ENCODE measurements at regions not wholly inside any gene's neighbourhood (a gene's known extent, or its start where the extent isn't known, plus 50 kb on each side); places are given as distances from the start of the nearest gene placed in this dataset.

GRCh38 chr14:36465178-36465577 lies 54.9 kb downstream of the NKX2-1 start:
- FAIRE-seq (no peak), DNase-seq (ENCODE audit: low spot score) (no peak)

GRCh38 chr14:36462890-36463289 lies 57.1 kb downstream of the NKX2-1 start:
- FAIRE-seq = no peak
- DNase-seq (ENCODE audit: low spot score) = no peak

GRCh38 chr14:36455241-36455627 lies 64.8 kb downstream of the NKX2-1 start:
- DNase-seq (ENCODE audit: low spot score) (no peak), FAIRE-seq (no peak)

- FAIRE-seq = no peak
These were observed 65.3 kb downstream of the NKX2-1 start for GRCh38 chr14:36454599-36455240.

GRCh38 chr14:36452860-36453259 lies 67.2 kb downstream of the NKX2-1 start:
- no peak for DNase-seq (ENCODE audit: low spot score)
- no peak for FAIRE-seq

More at GRCh38 chr14:36454599-36455240, 65.3 kb downstream of the NKX2-1 start:
- DNase-seq (ENCODE audit: low spot score) = no peak

DNA sequence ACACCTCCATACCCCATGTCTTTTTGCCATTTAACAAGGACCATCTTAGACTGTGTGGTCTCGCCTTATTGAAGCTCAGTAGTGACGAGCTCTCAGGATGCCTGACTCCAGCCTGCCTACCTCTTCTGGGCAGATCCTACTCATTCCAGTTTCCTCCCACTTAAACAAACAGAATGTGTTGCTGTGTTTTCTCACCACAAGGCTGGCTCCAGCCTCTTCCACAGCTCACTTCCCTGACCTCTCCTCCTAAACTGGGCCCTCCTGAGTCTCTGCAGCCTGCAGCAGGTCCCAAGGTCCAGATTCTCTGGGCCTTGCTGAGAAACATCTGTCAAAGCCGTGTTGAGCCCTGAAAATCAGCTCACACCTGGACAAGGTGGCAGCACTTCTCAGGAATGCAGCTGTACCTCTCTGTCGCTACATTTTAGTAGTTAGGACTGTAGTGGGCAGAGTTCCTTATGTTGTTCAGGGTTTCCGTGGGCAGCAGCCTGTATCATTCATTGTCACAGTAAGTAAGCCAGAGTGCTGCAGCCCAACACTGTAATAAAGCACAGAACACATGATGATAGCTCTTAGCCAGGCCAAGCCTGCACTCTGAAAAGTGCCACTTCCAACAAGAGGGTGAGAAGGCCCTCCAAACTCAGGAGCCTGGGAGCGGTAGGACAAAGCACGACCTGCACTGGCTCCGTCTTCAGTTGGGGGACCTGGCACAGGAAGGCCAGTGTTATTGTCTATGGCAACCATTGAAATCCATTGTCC lies 68.5 kb downstream of the NKX2-1 start:
- DNase-seq (ENCODE audit: low spot score) (no peak), FAIRE-seq (no peak)

GRCh38 chr14:36450550-36450949 lies 69.5 kb downstream of the NKX2-1 start:
- no peak for DNase-seq (ENCODE audit: low spot score)
- FAIRE-seq = no peak

GRCh38 chr14:36449903-36450302 lies 70.1 kb downstream of the NKX2-1 start:
- DNase-seq (ENCODE audit: low spot score) = no peak
- FAIRE-seq = no peak

DNA sequence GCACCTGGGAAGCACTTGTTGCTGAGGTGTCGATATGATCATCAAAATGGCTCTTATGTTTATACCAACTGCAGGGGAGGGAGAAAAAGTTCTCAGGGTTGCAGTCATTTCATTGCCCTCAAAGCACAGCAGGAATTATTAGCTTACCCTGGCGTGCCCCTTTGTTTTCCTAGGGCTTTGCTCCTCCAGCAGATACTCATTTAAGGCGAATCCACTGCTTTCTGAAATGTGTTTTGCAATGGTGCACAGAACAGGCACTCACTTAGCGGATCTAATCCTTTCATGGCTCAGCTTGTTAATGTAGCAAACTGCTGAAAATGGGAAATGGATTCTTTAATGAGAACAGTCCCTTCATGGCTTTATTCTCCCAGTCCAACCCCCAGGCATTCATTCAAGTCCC lies 76.7 kb downstream of the NKX2-1 start:
- DNase-seq (ENCODE audit: low spot score) = no peak
- FAIRE-seq = no peak

GRCh38 chr14:36442824-36443241 lies 77.2 kb downstream of the NKX2-1 start:
- no peak for FAIRE-seq
- DNase-seq (ENCODE audit: low spot score) = no peak

DNA sequence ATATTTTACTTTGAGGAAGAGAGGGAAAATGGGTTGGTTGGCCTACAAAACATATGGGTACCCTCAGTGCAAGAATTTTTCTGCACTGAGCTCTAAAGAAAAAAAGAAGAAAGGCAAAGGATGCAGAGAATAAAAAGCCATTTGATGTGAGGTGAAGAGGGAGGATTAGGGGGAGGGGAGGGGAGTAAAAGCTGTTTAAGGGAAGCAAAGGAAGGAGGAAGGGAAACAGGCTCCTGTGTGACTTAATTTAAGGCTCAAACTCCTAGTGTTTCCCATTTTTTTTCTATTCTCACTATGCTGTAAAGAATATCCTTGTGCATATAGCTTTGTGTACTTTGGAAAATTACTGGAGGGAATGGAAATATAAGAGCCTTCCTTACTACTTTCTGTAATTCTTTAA lies 78.7 kb downstream of the NKX2-1 start:
- no peak for DNase-seq (ENCODE audit: low spot score)
- FAIRE-seq = no peak

GRCh38 chr14:36439766-36440165 lies 80.3 kb downstream of the NKX2-1 start:
- FAIRE-seq (no peak), DNase-seq (ENCODE audit: low spot score) (no peak)

- no peak for DNase-seq (ENCODE audit: low spot score)
- no peak for FAIRE-seq
These were observed 81.1 kb downstream of the NKX2-1 start for GRCh38 chr14:36438883-36439282.

DNA sequence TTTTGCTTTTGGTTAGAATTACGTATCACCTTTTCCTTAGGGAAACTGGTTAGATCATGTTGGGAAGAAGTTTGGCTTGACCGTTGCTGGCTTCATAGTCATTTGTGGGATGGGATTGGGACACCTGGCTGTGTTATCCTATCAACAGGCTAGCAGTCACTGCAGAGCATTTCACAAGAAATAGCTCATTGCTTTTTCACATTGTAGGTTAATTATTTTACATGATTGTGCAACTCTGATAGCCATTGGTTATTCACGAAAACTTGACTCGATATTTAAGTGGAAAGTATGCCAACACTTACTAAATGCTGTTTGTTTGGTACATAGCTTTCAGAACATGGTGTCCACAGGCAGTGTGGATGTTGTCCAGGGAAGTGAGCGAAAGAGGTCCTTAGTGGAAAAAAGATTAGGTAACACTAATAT lies 89.4 kb downstream of the NKX2-1 start:
- FAIRE-seq = no peak
- DNase-seq (ENCODE audit: low spot score) = no peak

DNA sequence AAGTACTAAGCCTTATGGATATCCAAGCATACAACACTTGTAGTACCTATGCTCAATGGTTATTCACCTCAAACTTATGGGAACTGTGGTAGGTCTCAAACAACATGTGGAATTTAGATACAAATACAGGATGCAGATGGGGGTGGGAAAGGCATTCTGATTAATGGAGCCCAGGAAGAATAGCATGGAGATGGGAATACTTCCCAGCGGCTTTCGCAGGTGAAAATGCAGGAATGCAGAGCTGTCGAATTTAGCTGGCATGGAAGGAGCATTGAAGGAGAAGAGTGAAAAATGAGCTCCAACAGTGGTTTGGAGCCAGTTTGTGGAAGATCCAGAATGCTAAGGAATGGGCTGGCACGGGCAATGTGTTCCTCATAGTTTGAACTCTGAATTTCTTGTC lies 89.9 kb downstream of the NKX2-1 start:
- no peak for FAIRE-seq
- DNase-seq (ENCODE audit: low spot score) = no peak

DNA sequence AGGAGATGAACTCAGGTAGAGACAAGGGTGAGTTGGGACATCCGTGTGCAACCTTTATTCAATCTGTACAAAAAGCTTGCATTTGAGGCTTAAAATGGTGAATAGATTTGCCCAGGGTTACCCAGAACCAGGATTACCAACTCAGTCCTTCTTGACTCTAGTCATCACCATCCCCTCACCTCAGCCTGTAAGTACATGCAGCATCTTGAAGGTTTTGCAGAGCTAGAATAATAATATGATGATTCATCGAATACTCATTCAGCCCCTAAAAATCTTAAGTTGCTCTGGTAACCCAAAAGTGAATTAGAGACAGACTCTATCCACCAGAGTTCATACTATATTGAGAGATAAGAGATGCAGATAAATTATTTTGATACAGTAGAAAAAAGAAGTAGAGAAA lies 90.3 kb downstream of the NKX2-1 start:
- no peak for FAIRE-seq
- DNase-seq (ENCODE audit: low spot score) = no peak

DNA sequence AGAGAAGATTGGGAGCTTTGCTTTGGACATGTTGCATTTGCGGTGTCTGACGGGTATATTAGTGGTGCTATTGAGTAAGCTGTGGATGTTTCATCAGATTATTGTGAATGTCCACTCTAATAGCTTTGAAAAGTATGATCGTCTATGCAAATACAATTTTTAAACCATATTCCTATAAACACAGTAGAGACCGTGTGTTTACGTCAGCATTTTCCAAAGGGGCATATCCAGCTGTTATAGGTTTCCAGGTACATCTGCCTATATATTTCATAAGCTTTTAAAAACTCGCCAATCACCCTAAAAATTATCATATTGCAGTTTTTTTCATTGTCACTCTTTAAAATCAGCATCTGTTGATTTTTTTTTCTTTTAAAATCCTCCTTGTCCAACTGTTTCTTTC lies 91.7 kb downstream of the NKX2-1 start:
- FAIRE-seq (no peak), DNase-seq (ENCODE audit: low spot score) (no peak)

GRCh38 chr14:36426836-36427235 lies 93.2 kb downstream of the NKX2-1 start:
- FAIRE-seq (no peak), DNase-seq (ENCODE audit: low spot score) (no peak)

DNA sequence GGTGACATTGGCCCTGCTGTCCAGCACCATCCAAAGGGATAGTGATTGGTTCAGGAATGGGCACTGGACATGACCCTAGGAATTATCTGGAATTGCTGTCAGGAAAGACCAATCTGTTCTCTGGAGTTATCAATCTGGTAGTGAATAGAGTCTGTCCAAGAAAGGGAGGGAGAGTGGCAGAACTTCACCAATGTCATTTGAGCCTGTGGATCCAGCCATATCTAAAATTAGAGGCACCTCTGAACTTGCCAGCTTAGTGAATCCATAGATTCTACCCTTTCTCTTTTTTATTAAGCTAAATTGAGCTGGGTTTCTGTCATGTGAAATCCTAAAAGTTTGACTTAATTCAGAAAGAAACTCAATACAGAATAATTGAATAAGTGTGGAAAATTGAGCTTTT lies 93.9 kb downstream of the NKX2-1 start:
- no peak for FAIRE-seq
- no peak for DNase-seq (ENCODE audit: low spot score)

DNA sequence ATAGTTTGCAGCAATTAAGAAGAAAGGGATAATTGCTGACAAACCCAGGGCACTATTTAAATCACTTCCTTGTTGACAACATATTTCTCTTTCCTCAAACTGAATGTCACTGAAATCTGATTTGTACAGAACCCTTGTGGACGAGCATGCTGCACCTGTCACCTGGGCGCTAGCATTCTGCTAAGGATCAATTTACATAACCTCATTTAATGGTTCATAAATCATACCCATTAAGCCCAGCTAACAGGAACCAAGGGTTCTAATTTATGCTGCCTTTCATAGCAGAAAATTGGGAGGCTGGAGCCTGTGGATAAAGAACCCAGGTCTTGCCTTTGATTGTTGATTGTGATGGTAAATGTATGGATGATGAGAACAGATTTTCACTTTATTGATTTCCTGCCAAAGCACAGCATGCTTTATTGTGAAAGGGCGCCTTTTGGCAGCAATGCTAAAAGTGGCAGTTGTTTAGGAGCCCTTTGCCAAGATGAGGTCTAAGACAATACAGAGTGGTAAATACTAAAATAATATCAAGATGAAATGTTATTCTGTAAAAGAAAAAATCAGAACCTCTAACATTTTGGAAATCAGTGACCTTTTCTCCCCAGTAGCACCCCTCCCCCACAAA lies 95.4 kb downstream of the NKX2-1 start:
- DNase-seq (ENCODE audit: low spot score) (no peak), FAIRE-seq (no peak)

GRCh38 chr14:36423430-36423829 lies 96.6 kb downstream of the NKX2-1 start:
- DNase-seq (ENCODE audit: low spot score) = no peak
- no peak for FAIRE-seq

DNA sequence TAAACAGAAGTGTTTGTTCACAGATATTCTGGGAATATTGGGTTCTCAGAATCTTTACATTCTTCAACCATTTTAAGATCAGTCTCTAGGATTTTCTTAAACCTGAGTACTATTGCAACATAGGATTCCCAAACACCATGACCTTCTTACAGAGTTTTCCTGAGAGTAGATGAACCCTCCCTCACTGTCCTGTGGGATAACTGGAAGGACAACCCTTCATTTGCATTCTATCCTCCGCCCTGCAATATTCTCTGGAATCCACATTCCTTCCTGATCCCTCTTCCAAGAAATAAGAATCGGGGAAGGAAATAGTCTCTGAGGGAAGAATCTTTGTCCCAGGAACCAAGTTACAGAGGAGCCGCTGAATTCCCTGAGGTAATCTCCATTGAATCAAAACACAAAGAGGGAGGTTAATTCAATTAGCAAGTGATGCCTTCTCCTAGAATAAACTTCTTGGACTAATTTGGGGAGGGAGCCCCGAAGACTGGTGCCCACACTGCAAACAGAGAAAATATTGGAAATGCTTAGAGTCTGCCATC lies 99.8 kb upstream of the MBIP start:
- DNase-seq (ENCODE audit: low spot score) (no peak), FAIRE-seq (no peak)

All from RCC 7860 (cell line).